ENCODE measurements at regions not wholly inside any gene's neighbourhood (a gene's known extent, or its start where the extent isn't known, plus 50 kb on each side); places are given as distances from the start of the nearest gene placed in this dataset.

GRCh38 chr3:6568999-6569493, 291.9 kb upstream of the GRM7 start:
- DNase-seq (ENCODE audit: low read depth, low spot score) = no peak

- no peak for DNase-seq (ENCODE audit: low read depth, low spot score)
Observed at GRCh38 chr3:6571448-6571847, 289.5 kb upstream of the GRM7 start.

GRCh38 chr3:6577584-6577983, 283.3 kb upstream of the GRM7 start:
- DNase-seq (ENCODE audit: low read depth, low spot score) = no peak

- DNase-seq (ENCODE audit: low read depth, low spot score) = no peak
Observed at GRCh38 chr3:6578526-6578925, 282.4 kb upstream of the GRM7 start.

GRCh38 chr3:6580808-6581207, 280.1 kb upstream of the GRM7 start:
- no peak for DNase-seq (ENCODE audit: low read depth, low spot score)

- no peak for DNase-seq (ENCODE audit: low read depth, low spot score)
Observed at GRCh38 chr3:6585360-6585759, 275.6 kb upstream of the GRM7 start.

- DNase-seq (ENCODE audit: low read depth, low spot score) = no peak
Observed at GRCh38 chr3:6600237-6600636, 260.7 kb upstream of the GRM7 start.

GRCh38 chr3:6601374-6601773, 259.5 kb upstream of the GRM7 start:
- DNase-seq (ENCODE audit: low read depth, low spot score) = no peak

- DNase-seq (ENCODE audit: low read depth, low spot score) = no peak
Observed at GRCh38 chr3:6602329-6602728, 258.6 kb upstream of the GRM7 start.

GRCh38 chr3:6605227-6605626, 255.7 kb upstream of the GRM7 start:
- DNase-seq (ENCODE audit: low read depth, low spot score) = no peak

- no peak for DNase-seq (ENCODE audit: low read depth, low spot score)
Observed at GRCh38 chr3:6608843-6609242, 252.1 kb upstream of the GRM7 start.

GRCh38 chr3:6612034-6612616, 248.8 kb upstream of the GRM7 start:
- DNase-seq (ENCODE audit: low read depth, low spot score) = no peak

- DNase-seq (ENCODE audit: low read depth, low spot score) = no peak
Observed at GRCh38 chr3:6622260-6622659, 238.7 kb upstream of the GRM7 start.

GRCh38 chr3:6622712-6623111, 238.2 kb upstream of the GRM7 start:
- no peak for DNase-seq (ENCODE audit: low read depth, low spot score)

GRCh38 chr3:6631376-6631775, 229.5 kb upstream of the GRM7 start:
- no peak for DNase-seq (ENCODE audit: low read depth, low spot score)

- no peak for DNase-seq (ENCODE audit: low read depth, low spot score)
Observed at GRCh38 chr3:6640907-6641306, 220.0 kb upstream of the GRM7 start.

- DNase-seq (ENCODE audit: low read depth, low spot score) = no peak
Observed at GRCh38 chr3:6644070-6644929, 216.6 kb upstream of the GRM7 start.

GRCh38 chr3:6654670-6655069, 206.2 kb upstream of the GRM7 start:
- no peak for DNase-seq (ENCODE audit: low read depth, low spot score)

GRCh38 chr3:6655275-6655674, 205.6 kb upstream of the GRM7 start:
- no peak for DNase-seq (ENCODE audit: low read depth, low spot score)

GRCh38 chr3:6657591-6657990, 203.3 kb upstream of the GRM7 start:
- DNase-seq (ENCODE audit: low read depth, low spot score) = no peak

GRCh38 chr3:6667354-6667753, 193.6 kb upstream of the GRM7 start:
- DNase-seq (ENCODE audit: low read depth, low spot score) = no peak

- no peak for DNase-seq (ENCODE audit: low read depth, low spot score)
Observed at GRCh38 chr3:6671363-6671762, 189.6 kb upstream of the GRM7 start.

- DNase-seq (ENCODE audit: low read depth, low spot score) = no peak
Observed at GRCh38 chr3:6679510-6679909, 181.4 kb upstream of the GRM7 start.

Data from iPS DF 19.7 (cell line).